Upper lobe of left lung (tissue), 6 donors: ENCODE measurements at regions not wholly inside any gene's neighbourhood (a gene's known extent, or its start where the extent isn't known, plus 50 kb on each side); places are given as distances from the start of the nearest gene placed in this dataset.

ENCODE experiments used
- ATAC-seq, 2 donors: fragments of 200-7000 bp; cut with Tn5 transposase; one replicate each; pipeline ENCODE4 v1.9.1; 2022; ENCODE audit warnings: mild to moderate bottlenecking in 2 of 2, moderate library complexity in 2 of 2; ENCODE audit not compliant: low FRiP score in 2 of 2
- DNase-seq, 2 donors: peaks; one replicate each; pipeline ENCODE4 v3.0.0-alpha.2; 2019 to 2020
- H3K27ac ChIP-seq, 4 donors: fragments of 200-600 bp; sonication (generic); one replicate each; pipeline ENCODE4 v1.5.1; 2016 to 2019
- H3K27me3 ChIP-seq, 4 donors: fragments of 200-600 bp; sonication (generic); one replicate each; pipeline ENCODE4 v1.5.1; 2017 to 2019
- H3K36me3 ChIP-seq, 4 donors: fragments of 200-600 bp; sonication (generic); one replicate each; pipeline ENCODE4 v1.5.1; 2016 to 2019
- H3K4me1 ChIP-seq, 4 donors: fragments of 200-600 bp; sonication (generic); one replicate each; pipeline ENCODE4 v1.5.1; 2018 to 2019
- H3K4me3 ChIP-seq, 4 donors: fragments of 200-600 bp; sonication (generic); one replicate each; pipeline ENCODE4 v1.5.1; 2017 to 2019; ENCODE audit warnings: mild to moderate bottlenecking in 2 of 4, moderate library complexity in 1 of 4
- H3K9me3 ChIP-seq, 4 donors: fragments of 200-600 bp; sonication (generic); one replicate each; pipeline ENCODE4 v1.5.1; 2018 to 2019
- EP300 ChIP-seq, 4 donors: sonication (generic); formaldehyde crosslinking; IDR thresholded peaks; one replicate each; pipeline ENCODE4 v1.5.1; 2017; ENCODE audit warnings: antibody characterized with exemption in 4 of 4, control low read depth in 2 of 4
- POLR2A ChIP-seq, 4 donors: fragments of 450-650 bp; IDR thresholded peaks; one replicate each; pipeline ENCODE4 v1.5.1; 2016 to 2017; ENCODE audit warnings: antibody characterized with exemption in 4 of 4, mild to moderate bottlenecking in 2 of 4
- POLR2AphosphoS5 ChIP-seq, 2 donors: sonication (generic); formaldehyde crosslinking; IDR thresholded peaks; one replicate each; pipeline ENCODE4 v1.5.1; 2017; ENCODE audit warnings: antibody characterized with exemption in 2 of 2
- WGBS, 2 donors: methylation state at CpG; one replicate each; pipeline ENCODE4 v1.1.5; 2017 to 2018; 5-methylcytosine and 5-hydroxymethylcytosine counted together
- TF ChIP-seq, protein P1 (sequence below), 6 experiments: fragments of 450-650 bp in 4 of 6; fragments of 200-600 bp in 2 of 6; sonication (generic) in 2 of 6; IDR thresholded peaks; one replicate each; pipeline ENCODE4 v1.5.1; 2016 to 2019; ENCODE audit warnings: antibody characterized with exemption in 6 of 6
- donor health status: DM: no; HTN: no; CAD: no; lungs with moderate emphysema.
- donor health status: DM: no; HTN: yes; CAD: no; lungs with severe emphysema.

DNA sequence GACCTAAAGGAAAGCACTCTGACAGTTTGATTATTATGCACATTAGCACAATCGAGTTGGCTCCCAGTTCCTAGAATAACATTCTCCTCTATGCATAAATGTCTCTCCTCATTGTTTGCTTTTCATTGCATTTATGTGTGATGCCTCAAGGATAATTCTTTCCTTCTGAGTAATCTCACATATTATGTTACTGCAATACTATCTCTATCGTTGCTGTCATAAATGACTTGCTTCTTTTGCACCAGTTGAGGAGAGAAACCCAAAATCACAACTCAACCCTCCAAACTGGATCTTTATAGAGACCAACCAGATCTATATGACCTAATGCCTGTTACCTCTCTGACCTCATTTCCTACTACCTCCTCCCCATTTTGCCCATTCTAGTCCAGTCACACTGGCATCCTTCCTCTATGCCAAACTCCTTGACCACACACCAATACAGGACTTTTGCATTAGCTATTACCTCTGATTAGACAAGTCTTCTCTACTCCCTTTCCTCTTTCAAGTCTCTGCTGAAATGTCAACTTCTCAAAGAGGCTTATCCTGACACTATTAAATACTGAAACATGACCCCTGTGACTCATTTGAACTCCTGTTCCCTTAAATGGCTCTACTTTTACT is 1026.0 kb downstream of the TUSC7 start:
- Histone ChIP-seq H3K27ac (no peak overlapping the region), H3K27me3 (no peaks in the 10 kb centered on the region), H3K4me1 (no peaks in the 10 kb centered on the region), H3K36me3 (no peaks in the 10 kb centered on the region), H3K4me3 (no peak overlapping the region), H3K9me3 (no peaks in the 10 kb centered on the region)
- ATAC-seq: no peak
- 71 to 73% methylated on average over 2 of the region's 2 CpGs for WGBS, 2 donors
- no peak for TF ChIP-seq EP300 (IDR thresholded peaks at IDR 0.05)
- TF ChIP-seq POLR2A (IDR thresholded peaks at IDR 0.05): no peak
- TF ChIP-seq, protein P1, sequence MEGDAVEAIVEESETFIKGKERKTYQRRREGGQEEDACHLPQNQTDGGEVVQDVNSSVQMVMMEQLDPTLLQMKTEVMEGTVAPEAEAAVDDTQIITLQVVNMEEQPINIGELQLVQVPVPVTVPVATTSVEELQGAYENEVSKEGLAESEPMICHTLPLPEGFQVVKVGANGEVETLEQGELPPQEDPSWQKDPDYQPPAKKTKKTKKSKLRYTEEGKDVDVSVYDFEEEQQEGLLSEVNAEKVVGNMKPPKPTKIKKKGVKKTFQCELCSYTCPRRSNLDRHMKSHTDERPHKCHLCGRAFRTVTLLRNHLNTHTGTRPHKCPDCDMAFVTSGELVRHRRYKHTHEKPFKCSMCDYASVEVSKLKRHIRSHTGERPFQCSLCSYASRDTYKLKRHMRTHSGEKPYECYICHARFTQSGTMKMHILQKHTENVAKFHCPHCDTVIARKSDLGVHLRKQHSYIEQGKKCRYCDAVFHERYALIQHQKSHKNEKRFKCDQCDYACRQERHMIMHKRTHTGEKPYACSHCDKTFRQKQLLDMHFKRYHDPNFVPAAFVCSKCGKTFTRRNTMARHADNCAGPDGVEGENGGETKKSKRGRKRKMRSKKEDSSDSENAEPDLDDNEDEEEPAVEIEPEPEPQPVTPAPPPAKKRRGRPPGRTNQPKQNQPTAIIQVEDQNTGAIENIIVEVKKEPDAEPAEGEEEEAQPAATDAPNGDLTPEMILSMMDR (IDR thresholded peaks at IDR 0.05): no peak
- no peak for TF ChIP-seq POLR2AphosphoS5 (IDR thresholded peaks at IDR 0.05)
- no peak for DNase-seq

DNA sequence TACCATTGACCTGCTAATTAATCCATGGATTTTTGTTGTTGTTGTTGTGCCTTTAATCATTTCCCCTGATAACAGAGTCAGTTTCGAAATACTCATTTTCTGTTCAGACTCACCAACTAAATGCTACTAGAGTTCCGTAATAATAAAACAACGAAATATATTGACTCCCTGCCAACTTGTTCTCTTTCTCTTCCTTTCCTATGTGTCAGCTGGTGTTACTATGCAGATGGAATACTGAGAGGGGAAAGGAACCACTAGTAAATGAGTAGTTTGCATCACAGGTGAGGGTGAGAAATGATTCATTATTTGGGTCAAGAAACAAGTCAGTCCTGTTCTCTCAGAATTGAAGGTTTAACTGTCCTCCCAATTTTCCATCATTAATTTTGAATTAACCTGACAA is 1027.3 kb downstream of the TUSC7 start:
- Histone ChIP-seq H3K27ac (no peak overlapping the region), H3K27me3 (no peaks in the 10 kb centered on the region), H3K36me3 (no peaks in the 10 kb centered on the region), H3K9me3 (no peaks in the 10 kb centered on the region), H3K4me1 (no peaks in the 10 kb centered on the region), H3K4me3 (no peak overlapping the region)
- WGBS, 2 donors: 74 to 78% methylated on average over 3 of the region's 3 CpGs
- TF ChIP-seq EP300 (IDR thresholded peaks at IDR 0.05): no peak
- no peak for TF ChIP-seq POLR2AphosphoS5 (IDR thresholded peaks at IDR 0.05)
- TF ChIP-seq, protein P1 (IDR thresholded peaks at IDR 0.05): no peak
- TF ChIP-seq POLR2A (IDR thresholded peaks at IDR 0.05): no peak
- ATAC-seq (no peak), DNase-seq (no peak)

- ATAC-seq (no peak), DNase-seq (no peak)
- H3K27ac ChIP-seq: no peak overlapping the region
- H3K9me3 ChIP-seq: no peaks in the 10 kb centered on the region
- H3K27me3 ChIP-seq: no peaks in the 10 kb centered on the region
- H3K4me1 ChIP-seq: no peaks in the 10 kb centered on the region
- TF ChIP-seq EP300 (IDR thresholded peaks at IDR 0.05) (no peak), POLR2AphosphoS5 (IDR thresholded peaks at IDR 0.05) (no peak), POLR2A (IDR thresholded peaks at IDR 0.05) (no peak)
- TF ChIP-seq, protein P1 (IDR thresholded peaks at IDR 0.05): no peak
- no peak overlapping the region for H3K4me3 ChIP-seq
- no peaks in the 10 kb centered on the region for H3K36me3 ChIP-seq
- WGBS, 2 donors: 80 to 94% methylated on average over 1 of the region's 1 CpG
Measured at GRCh38 chr3:117743993-117744392, 1034.4 kb downstream of the TUSC7 start.

DNA sequence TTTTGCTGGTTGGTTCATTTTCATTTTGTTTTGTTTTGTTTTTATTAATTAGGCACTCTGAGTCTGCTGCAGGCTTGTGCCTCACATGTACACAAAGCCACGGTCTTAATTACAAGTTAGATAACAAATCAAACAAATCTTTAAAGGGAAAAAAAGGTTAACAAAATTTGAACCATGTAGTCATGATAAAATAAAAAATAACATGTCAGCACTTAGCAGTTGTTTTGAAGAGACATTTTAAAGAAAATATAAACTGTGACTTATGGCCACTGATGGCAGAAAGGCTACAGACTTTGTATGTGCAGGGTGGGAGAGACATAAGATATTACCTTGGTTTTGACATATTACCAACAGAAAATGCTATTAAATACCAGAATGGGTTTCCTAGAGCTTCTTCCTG is 1035.4 kb downstream of the TUSC7 start:
- Histone ChIP-seq H3K27ac (no peak overlapping the region), H3K4me1 (no peaks in the 10 kb centered on the region), H3K4me3 (no peak overlapping the region), H3K9me3 (no peaks in the 10 kb centered on the region), H3K36me3 (no peaks in the 10 kb centered on the region), H3K27me3 (no peaks in the 10 kb centered on the region)
- no peak for DNase-seq
- 55 to 65% methylated on average over 1 of the region's 1 CpG for WGBS, 2 donors
- TF ChIP-seq POLR2A (IDR thresholded peaks at IDR 0.05) (no peak), POLR2AphosphoS5 (IDR thresholded peaks at IDR 0.05) (no peak), EP300 (IDR thresholded peaks at IDR 0.05) (no peak)
- TF ChIP-seq, protein P1 (IDR thresholded peaks at IDR 0.05): no peak
- no peak for ATAC-seq

- H3K9me3 ChIP-seq: no peaks in the 10 kb centered on the region
- TF ChIP-seq POLR2AphosphoS5 (IDR thresholded peaks at IDR 0.05) (no peak), POLR2A (IDR thresholded peaks at IDR 0.05) (no peak), EP300 (IDR thresholded peaks at IDR 0.05) (no peak)
- TF ChIP-seq, protein P1 (IDR thresholded peaks at IDR 0.05): no peak
- 76 to 86% methylated on average over 6 of the region's 6 CpGs for WGBS, 2 donors
Measured at GRCh38 chr3:117745516-117745915, 1035.9 kb downstream of the TUSC7 start.

More at GRCh38 chr3:117745516-117745915, 1035.9 kb downstream of the TUSC7 start:
- DNase-seq (no peak), ATAC-seq (no peak)
- Histone ChIP-seq H3K27ac (no peak overlapping the region), H3K4me3 (no peak overlapping the region), H3K4me1 (no peaks in the 10 kb centered on the region), H3K27me3 (no peaks in the 10 kb centered on the region), H3K36me3 (no peaks in the 10 kb centered on the region)
